GM13976 (cell line): ENCODE measurements at regions not wholly inside any gene's neighbourhood (a gene's known extent, or its start where the extent isn't known, plus 50 kb on each side); places are given as distances from the start of the nearest gene placed in this dataset.
A peak's percentile ranks its signal among the peaks of the same experiment; 100 is the strongest.

Experiments
- DNase-seq: peaks from one replicate; pipeline ENCODE4 v3.0.0; 2012; ENCODE audit warnings: low spot score
- CTCF ChIP-seq: IDR thresholded peaks from 2 replicates; pipeline ENCODE4 v1.5.1; 2012; ENCODE audit warnings: borderline replicate concordance, mild to moderate bottlenecking; ENCODE audit not compliant: insufficient read depth; ENCODE audit errors: extremely low read depth, missing control alignments, control extremely low read depth
- in situ Hi-C: fragments of 300-500 bp; cut with MboI; formaldehyde crosslinking; loops from one replicate; pipeline ENCODE4 v1.12.0; 2022; ENCODE audit warnings: low sequenced_read_pairs, mixed read lengths, inconsistent platforms; ENCODE audit not compliant: unreplicated experiment

- DNase-seq = peak; percentile 11
- no peak for TF ChIP-seq CTCF
- in situ Hi-C loops = no loop called here
Measured at GRCh38 chr15:101554115-101554915, 64.8 kb upstream of the PCSK6 start.

DNA sequence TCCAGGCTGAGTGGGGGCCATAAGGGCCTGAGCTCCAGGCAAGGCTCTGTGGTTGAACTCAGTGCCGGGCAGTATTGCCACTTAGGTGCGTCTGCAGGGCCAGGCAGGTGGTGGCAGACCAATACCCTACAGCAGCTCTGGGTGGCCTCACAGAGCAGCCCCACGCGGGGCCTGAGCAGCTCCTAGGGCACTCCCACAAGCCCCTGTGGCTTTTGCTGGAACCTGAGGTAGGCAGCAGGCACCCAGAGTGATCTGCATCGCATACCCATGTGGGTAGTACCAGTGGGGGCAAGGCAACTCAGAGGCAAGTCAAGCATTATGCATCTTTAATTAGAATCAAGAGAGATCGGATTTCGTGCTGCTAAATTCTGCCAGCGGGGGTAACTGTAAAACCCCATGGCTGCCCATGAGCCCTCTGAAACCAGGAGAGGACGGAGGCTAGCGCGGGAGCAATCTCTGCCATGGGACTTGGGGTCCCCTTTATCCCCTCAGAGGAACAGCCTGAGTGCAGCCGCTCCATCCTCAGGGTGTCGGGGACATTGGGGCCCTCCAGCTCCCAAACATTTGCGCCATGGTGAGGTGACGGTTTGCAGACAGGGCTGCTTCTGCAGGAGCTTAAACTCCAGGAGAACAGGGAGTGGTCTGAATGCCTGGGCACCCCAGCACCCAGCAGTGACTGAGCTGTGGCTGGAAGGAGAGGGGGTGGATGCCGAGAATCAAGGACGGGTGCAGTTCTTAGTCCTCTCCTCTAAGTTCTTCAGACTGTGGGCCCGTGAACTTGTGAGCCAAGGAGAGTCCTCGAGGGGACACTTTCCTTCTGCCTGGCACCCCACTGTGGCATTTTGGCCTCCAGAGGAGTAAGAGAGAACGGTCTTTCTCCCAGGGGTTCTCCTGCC lies 62.4 kb upstream of the PCSK6 start:
- in situ Hi-C loops = no loop called here
- TF ChIP-seq CTCF = no peak
- no peak for DNase-seq

- no peak for DNase-seq
- no peak for TF ChIP-seq CTCF
- in situ Hi-C loops = no loop called here
Measured at GRCh38 chr15:101550124-101550523, 60.6 kb upstream of the PCSK6 start.

DNA sequence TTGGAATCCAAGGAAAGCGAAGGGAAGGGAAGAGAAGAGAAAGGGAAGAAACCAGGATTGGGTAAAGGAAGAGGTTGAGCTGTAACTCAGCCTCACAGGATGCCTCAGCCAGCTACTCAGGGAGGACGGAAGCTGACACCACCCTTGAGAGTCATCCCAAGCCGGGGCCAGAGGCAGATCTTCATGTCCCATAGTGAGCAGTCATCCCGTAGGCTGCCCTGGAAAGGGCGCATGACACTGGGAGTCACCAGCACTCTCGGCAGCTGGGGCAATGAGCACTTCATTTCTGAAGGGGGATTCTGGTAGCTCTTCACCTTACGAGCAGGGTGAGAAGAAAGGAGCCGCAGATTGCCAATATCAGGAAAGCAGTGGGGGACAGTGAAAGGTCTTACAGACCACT lies 60.1 kb upstream of the PCSK6 start:
- TF ChIP-seq CTCF = no peak
- in situ Hi-C loops = no loop called here
- no peak for DNase-seq

DNA sequence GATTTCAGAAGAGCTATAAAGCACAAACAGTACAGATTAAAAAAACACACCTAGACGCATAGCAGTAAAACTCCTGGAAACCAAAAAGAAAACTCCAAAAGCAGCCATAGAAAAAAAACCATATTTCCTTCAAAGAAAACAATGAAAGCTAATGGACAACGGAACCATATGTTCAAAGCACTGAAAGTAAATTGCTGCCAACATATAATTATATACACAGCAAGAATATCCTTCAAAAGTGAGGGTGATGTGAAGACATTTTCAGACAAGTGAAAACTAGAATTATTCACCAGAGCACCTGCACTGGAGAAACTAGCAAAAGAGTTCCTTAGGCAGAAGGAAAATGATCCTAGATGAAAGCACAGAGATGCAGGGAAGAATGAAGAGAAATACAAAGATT lies 58.2 kb upstream of the PCSK6 start:
- in situ Hi-C loops = no loop called here
- DNase-seq = no peak
- no peak for TF ChIP-seq CTCF

- TF ChIP-seq CTCF = no peak
- in situ Hi-C loops = no loop called here
- DNase-seq = no peak
Measured at GRCh38 chr15:101545548-101546505, 56.3 kb upstream of the PCSK6 start.
